ENCODE measurements at regions not wholly inside any gene's neighbourhood (a gene's known extent, or its start where the extent isn't known, plus 50 kb on each side); places are given as distances from the start of the nearest gene placed in this dataset.

GRCh38 chrX:83019258-83019657 is 488.8 kb upstream of the POU3F4 start:
- ChIA-PET CTCF (no interaction called here), POLR2A (ENCODE audit: unreplicated experiment) (no interaction called here)
- Histone ChIP-seq H3K9me3 (ENCODE audit: low read length) (no peaks in the 10 kb centered on the region), H3K36me3 (ENCODE audit: low read depth, low read length) (no peaks in the 10 kb centered on the region), H3K27ac (ENCODE audit: low read length) (no peak overlapping the region), H4K20me1 (ENCODE audit: low read length) (no peaks in the 10 kb centered on the region), H3K79me2 (ENCODE audit: low read length) (no peaks in the 10 kb centered on the region), H3K27me3 (ENCODE audit: low read length) (no peaks in the 10 kb centered on the region), H3K4me2 (ENCODE audit: low read length) (no peak overlapping the region), H3K9me2 (replicated peaks; ENCODE audit: low read length) (no peaks in the 10 kb centered on the region), H3F3A (ENCODE audit: low read length, unreplicated experiment) (no peaks in the 10 kb centered on the region), H3K9ac (ENCODE audit: low read length) (no peak overlapping the region), H2AFZ (ENCODE audit: low read length) (no peak overlapping the region), H3K4me3 (ENCODE audit: low read length) (no peak overlapping the region), H3K4me1 (ENCODE audit: insufficient read depth, low read length) (no peaks in the 10 kb centered on the region)
- no peak for TF ChIP-seq EZH2 (IDR thresholded peaks at IDR 0.05; ENCODE audit: low read length, unreplicated experiment)
- BruUV-seq (replicated peaks): no TSS peak
- intact Hi-C loops (cut with micrococcal nuclease): no loop called here
- no peak for ATAC-seq
- no peak for DNase-seq

GRCh38 chrX:83022020-83022419 is 486.1 kb upstream of the POU3F4 start:
- H3K36me3 ChIP-seq (ENCODE audit: low read depth, low read length): no peaks in the 10 kb centered on the region
- no peak overlapping the region for H3K4me3 ChIP-seq (ENCODE audit: low read length)
- no peaks in the 10 kb centered on the region for H3K27me3 ChIP-seq (ENCODE audit: low read length)
- no TSS peak for BruUV-seq (replicated peaks)
- TF ChIP-seq EZH2 (IDR thresholded peaks at IDR 0.05; ENCODE audit: low read length, unreplicated experiment): no peak
- no peak for TF ChIP-seq EZH2phosphoT487 (IDR thresholded peaks at IDR 0.05; ENCODE audit: borderline replicate concordance, low read length)
- TF ChIP-seq CTCF (conservative IDR thresholded peaks at IDR 0.05; ENCODE audit: low read depth, low read length): no peak
- H3K9ac ChIP-seq (ENCODE audit: low read length): no peak overlapping the region
- no peaks in the 10 kb centered on the region for H3K79me2 ChIP-seq (ENCODE audit: low read length)
- POLR2A ChIA-PET (ENCODE audit: unreplicated experiment): no interaction called here
- no peak overlapping the region for H2AFZ ChIP-seq (ENCODE audit: low read length)
- H3K9me2 ChIP-seq (replicated peaks; ENCODE audit: low read length): no peaks in the 10 kb centered on the region
- no peak overlapping the region for H3K27ac ChIP-seq (ENCODE audit: low read length)
- ATAC-seq (peak; percentile 71), DNase-seq (peak; percentile 63)
- intact Hi-C loops (cut with micrococcal nuclease): no loop called here
- no peaks in the 10 kb centered on the region for H3K9me3 ChIP-seq (ENCODE audit: low read length)
- no peaks in the 10 kb centered on the region for H3K4me1 ChIP-seq (ENCODE audit: insufficient read depth, low read length)
- no peaks in the 10 kb centered on the region for H4K20me1 ChIP-seq (ENCODE audit: low read length)
- no peaks in the 10 kb centered on the region for H3F3A ChIP-seq (ENCODE audit: low read length, unreplicated experiment)
- no peak overlapping the region for H3K4me2 ChIP-seq (ENCODE audit: low read length)
- CTCF ChIA-PET: no interaction called here
